Erythroblast (primary cell): ENCODE measurements at regions not wholly inside any gene's neighbourhood (a gene's known extent, or its start where the extent isn't known, plus 50 kb on each side); places are given as distances from the start of the nearest gene placed in this dataset.

Experiments used
- DNase-seq, 2 experiments: peaks; one replicate each; lab custom pipeline; 2025; lab: John Stamatoyannopoulos, UW
- GATA1 ChIP-seq: IDR thresholded peaks from 2 replicates; pipeline ENCODE4 v1.6.1; 2011; ENCODE audit warnings: low read depth, mild to moderate bottlenecking, control low read depth, low read length, moderate library complexity
- POLR2A ChIP-seq: IDR thresholded peaks from 2 replicates; pipeline ENCODE4 v1.6.1; 2011; ENCODE audit warnings: mild to moderate bottlenecking, low read length

GRCh38 chr2:234834228-234834923, 117.4 kb upstream of the SH3BP4 start:
- DNase-seq = no peak
- TF ChIP-seq POLR2A (no peak), GATA1 (no peak)

- TF ChIP-seq POLR2A = no peak
- no peak for DNase-seq
These were observed 121.0 kb upstream of the SH3BP4 start for GRCh38 chr2:234830853-234831252.

DNA sequence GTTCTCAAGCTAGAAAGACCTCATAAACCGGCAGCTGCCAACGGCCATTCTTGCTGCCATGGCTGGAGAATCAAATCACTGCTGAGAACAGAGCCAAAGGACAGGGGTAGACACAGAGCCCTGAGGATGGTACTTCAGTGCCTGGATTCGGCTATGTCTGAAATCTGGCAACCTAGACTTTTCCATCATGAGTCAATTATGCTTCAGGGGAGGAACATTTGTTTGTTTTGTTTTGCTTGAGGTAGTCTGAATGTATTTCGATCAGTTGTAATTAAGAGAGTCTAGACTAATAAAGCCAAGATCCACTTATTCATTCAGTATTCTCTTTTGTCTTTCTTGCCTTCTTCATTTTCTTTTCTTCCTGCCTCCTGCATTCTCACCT, 122.8 kb upstream of the SH3BP4 start:
- no peak for TF ChIP-seq GATA1
- no peak for TF ChIP-seq POLR2A
- no peak for DNase-seq

DNA sequence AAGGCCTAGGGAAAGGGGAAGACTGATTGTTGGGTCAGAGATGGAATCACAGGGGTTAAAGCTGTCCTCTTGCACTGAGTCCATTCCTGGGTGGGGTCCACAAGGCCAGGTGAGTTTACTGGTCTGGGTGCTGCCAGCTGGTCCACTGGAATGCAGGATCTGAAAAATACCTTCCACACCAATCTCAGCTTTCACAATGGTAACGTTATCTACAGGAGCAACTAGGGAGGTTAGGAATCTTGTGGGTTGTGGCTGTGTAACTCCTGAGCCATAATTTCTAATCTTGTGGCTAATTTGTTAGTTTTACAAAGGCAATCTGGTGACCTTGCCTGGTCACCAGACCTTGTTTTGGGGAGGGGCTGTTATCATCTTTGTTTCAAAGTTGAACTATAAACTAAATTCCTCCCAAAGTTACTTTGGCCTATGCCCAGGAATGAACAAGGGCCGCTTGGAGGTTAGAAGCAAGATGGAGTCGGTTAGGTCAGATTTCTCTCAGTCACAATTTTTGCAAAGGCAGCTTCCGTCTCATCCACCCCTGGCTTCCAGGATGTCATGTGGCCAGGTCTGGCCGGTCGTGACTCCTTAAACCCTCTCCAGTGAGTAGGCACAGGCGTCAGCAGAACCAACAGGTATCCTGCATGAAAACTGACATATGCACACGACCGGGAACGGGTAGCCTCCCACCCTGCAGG, 123.3 kb upstream of the SH3BP4 start:
- DNase-seq = no peak
- TF ChIP-seq GATA1 (no peak), POLR2A (no peak)

DNA sequence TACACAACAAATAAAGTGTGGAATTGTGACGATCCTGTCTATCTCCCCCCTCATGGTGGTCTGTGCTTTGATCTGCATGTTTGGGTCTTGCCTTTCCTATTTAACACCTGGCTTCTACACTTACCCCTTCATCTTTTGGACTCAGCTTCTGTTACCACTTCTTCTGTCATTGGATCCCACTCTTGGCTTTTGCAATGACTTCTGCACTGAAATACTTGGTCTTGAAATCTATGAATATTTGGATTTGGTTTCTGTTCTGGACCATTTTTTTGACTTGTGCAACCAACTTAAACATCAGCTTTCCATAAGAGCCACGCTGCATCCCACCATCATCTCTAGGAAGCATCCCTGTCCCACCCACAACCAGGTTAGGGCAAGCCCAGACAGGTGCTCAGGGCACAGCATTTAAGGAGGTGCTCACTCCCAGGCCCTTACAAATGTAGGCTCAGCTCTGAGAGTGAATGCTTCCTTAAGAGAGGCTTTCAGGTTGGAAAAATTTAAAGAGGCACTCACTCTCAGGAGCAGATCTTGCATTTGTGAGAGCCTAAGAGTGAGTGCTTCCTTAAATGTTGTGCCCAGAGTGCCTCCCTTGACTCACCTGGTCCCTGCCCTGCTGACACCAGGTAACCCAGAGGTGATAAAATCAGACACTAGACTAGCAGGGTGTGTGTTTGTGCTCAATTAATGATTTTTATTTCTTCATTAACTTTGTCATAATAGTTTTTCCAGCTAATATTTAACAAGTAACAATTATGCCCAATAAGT, 124.5 kb upstream of the SH3BP4 start:
- DNase-seq = no peak
- no peak for TF ChIP-seq GATA1
- no peak for TF ChIP-seq POLR2A

DNA sequence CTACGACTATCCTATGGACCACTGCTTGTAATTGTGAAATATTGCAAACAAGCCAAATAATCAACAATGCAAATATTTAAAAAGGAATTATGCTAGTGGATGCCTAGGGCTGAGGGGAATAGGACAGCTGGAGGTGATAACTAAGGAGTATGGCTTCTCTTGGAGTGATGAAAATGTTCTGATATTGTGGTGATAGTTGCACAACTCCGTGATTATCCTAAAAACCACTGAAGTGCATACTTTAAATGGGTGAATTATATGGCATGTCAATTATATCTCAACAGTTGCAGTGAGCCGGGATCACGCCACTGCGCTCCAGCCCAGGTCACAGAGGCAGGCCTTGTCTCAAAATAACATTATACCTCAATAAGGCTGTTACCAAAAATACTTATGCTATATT, 125.1 kb upstream of the SH3BP4 start:
- TF ChIP-seq GATA1 (no peak), POLR2A (no peak)
- no peak for DNase-seq

DNA sequence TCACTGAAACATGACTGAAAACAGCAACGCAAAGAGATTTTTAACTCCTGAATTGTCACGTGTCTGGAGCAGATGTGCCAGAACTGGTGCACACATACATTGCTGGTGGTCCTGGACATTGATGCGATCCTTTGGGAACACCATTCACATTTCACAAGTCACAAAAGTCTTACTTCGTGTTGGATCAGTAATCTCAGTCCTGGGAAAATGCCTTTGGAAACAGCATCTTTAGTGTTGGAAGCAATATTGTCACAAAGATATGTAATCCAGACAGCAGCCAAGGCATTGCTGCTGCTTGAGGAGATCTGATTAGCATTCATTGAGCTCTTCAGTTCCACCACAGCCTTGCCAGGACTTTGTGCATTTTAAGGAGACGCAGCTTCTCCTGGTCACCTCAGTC, 126.2 kb upstream of the SH3BP4 start:
- TF ChIP-seq GATA1 = no peak
- no peak for TF ChIP-seq POLR2A
- no peak for DNase-seq

GRCh38 chr2:234823877-234824376, 127.9 kb upstream of the SH3BP4 start:
- DNase-seq = no peak

GRCh38 chr2:234823196-234823876, 128.5 kb upstream of the SH3BP4 start:
- DNase-seq = no peak
- no peak for TF ChIP-seq GATA1
- TF ChIP-seq POLR2A = no peak

More at GRCh38 chr2:234823877-234824376, 127.9 kb upstream of the SH3BP4 start:
- TF ChIP-seq POLR2A (no peak), GATA1 (no peak)

- no peak for DNase-seq
- TF ChIP-seq GATA1 (no peak), POLR2A (no peak)
These were observed 129.8 kb upstream of the SH3BP4 start for GRCh38 chr2:234821946-234822475.

- TF ChIP-seq POLR2A = no peak
- no peak for TF ChIP-seq GATA1
- no peak for DNase-seq
These were observed 132.9 kb upstream of the SH3BP4 start for GRCh38 chr2:234818937-234819336.

GRCh38 chr2:234816491-234816890, 135.3 kb upstream of the SH3BP4 start:
- TF ChIP-seq GATA1 (no peak), POLR2A (no peak)
- DNase-seq = no peak

GRCh38 chr2:234816056-234816455, 135.8 kb upstream of the SH3BP4 start:
- TF ChIP-seq POLR2A (no peak), GATA1 (no peak)

More at GRCh38 chr2:234816056-234816455, 135.8 kb upstream of the SH3BP4 start:
- no peak for DNase-seq
